ENCODE measurements at regions not wholly inside any gene's neighbourhood (a gene's known extent, or its start where the extent isn't known, plus 50 kb on each side); places are given as distances from the start of the nearest gene placed in this dataset.

DNA sequence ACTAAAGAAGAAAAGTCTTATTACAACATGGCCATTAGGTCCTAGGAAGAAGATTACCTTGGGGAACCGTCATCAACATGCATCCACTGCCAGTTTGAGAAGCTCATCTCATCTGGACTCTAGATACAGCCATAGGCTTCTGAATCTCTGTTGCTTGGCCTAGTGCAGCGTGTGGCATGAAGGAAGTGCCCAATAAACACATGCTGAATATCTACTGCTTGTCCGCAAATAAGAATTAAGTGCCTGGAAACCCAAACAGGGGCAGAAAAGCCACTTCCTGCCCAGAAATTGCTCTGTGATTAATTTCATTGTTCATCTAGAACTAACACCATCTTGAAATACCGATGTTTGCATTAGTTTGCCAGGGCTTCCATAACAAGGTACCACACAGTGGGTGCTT is 241.1 kb upstream of the KLF3 start:
- no peak for DNase-seq (ENCODE audit: low spot score)

DNA sequence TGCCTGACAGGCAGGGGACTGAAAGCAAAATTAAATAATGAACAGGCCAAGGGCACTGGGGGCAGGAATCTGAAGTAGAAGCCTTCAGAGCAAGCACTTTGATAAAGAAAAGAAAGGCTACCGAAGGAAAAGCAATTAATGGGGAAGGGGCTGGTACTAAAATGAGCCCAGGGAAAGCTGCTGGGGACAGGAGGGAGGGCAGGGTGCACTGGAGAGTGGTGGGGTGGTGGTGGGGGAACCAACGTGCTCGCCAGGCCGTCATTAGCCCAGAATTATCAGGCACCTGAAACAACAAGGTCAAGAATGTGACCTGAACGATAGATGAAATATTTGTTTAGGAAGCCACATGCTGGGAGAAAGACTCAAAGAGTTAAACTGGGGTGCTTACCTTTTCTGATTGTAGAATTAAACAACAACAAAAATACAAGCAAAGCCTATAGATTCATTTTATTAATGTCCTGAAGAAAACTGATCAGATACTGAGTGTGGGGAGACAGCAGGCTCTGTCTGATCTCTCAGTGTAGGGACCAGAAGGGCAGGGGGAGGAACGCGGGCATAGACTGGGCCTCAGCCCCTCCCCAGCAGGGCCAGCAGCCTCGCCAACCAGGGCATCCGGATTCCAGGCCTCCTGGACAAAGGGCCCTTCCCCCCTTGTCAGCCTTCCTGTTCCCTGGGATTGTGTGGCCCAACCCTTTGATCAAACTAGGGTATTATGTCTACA is 239.7 kb upstream of the KLF3 start:
- DNase-seq (ENCODE audit: low spot score) = no peak

DNA sequence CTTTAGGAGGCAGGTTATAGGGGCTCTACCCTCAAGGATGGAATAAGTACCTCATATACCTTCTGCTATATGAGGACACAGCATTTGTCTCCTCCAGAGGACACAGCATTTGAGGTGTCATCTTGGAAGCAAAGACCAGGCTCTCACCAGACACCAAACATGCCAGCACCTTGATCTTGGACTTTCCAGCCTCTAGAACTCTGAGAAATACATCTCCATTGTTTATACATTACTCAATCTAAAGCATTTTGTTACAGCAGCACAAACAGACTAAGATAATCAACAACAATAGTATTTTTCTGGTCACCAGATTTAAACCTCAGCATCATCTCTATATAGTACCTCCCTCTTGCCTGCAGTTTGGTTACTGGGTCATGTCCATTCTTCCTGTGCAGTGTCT is 237.5 kb upstream of the KLF3 start:
- no peak for DNase-seq (ENCODE audit: low spot score)

DNA sequence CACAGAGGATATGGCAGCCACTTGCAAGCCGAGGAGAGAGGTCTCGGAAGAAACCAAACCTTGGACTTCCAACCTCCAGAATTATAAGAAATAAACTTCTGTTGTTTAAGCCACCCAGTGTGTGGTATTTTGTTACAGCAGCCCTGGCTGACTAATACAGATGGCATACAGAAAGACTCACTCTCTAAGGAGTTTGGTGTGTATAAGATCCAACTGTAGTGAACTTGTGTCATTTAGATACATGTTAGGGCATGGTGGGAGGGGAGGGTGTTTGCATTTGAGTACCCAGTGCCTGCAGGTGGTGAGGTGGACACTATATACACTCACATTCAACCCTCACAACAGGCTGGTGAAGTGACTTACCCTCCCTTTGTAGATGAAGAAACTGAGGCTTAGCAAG is 233.2 kb upstream of the KLF3 start:
- DNase-seq (ENCODE audit: low spot score) = no peak

DNA sequence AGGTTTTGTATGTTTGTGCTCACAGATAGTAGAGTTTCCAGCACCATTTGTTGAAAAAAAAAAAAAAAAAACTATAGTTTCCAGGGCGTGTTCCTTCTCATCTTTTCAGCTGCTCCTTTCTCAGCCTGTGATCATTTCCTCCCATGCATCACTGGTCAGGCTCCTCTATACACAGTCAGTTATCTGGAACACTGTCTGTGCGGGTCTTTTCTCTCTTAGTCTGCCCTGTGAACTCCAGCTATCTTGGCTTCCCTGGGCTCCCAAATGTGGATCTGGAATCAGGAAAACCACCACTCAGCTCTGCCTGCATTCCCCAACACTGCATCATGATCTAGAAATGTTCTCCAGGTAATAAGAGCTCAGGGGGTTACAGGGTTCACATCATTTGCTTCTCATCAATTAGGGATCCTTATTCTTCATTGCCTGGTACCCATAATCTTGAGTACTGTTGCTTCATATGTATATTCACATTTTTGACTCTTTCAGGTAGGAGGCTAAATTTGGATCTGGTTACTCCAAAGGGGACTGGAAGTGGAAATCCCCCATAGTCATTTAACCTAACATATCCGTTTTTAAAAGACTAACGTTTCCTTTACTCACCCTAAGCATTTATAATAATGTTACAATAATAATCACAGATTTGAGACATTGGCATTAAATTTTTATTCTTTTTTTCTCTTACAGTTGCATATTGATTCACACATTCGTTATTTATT is 221.8 kb upstream of the KLF3 start:
- no peak for DNase-seq (ENCODE audit: low spot score)

DNA sequence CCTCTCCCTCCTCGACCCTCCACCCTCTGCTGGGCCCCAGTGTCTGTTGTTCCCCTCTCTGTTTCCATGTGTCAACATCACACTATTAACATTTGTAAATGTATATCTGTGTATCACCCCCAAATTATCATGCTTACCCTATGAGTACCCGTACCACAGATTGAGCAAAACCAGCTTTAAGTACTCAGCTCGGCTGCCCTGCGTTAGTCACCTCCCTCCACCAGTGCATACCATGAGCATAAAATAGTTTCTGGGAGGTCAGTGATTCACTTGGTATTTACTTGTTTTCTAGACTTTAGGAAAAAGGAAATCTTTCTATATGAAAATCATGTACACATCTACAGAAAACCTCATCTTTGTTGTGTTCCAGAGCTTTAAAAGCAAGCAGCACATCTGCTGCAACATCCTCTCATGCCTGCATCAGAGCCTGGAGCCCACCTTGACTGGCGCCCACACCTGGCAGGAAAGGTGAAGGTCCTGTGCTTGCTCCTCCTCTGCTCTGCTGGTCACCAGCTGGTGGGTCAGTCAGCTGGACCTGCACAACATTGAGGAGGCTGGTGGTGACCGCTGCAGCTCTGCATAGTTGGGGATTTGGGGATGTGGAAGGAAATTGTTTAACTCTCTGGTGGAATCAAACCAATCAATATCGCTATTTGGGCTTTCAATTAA is 214.4 kb upstream of the KLF3 start:
- no peak for DNase-seq (ENCODE audit: low spot score)

DNA sequence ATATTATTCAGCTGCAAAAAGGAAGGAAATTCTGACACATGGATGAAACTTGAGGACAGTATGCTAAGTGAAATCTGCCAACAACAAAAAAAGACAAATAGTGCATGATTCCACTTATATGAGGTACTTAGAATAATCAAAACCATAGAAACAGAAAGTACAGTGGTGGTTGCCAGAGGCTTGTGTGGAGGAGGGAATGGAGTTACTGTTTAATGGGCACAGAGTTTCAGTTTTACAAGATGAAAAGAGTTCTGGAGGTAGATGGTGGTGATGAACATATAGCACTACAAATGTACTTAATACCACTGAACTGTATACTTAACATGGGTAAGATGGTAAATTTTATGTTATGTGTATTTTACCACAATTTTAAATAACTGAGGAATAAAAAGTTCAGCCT is 212.0 kb upstream of the KLF3 start:
- no peak for DNase-seq (ENCODE audit: low spot score)

DNA sequence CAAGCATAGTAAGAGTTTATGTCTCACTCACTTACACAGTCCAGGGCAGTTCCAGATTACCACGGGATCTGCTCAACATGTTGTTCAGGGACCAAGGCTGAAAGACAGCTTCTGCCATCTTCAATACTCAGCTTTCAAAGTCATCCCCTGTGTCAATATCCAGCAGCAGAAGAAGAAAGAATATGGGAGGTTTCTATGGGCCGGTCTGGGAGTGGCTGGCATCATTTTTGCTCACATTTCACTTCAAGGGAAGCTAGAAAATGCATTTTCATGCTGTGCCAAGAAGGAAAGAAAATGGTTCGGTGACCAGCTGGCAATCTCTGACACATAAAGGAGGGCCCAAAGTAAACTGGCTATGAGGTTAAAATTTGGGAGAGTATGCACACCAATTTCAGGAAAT is 211.5 kb upstream of the KLF3 start:
- no peak for DNase-seq (ENCODE audit: low spot score)

DNA sequence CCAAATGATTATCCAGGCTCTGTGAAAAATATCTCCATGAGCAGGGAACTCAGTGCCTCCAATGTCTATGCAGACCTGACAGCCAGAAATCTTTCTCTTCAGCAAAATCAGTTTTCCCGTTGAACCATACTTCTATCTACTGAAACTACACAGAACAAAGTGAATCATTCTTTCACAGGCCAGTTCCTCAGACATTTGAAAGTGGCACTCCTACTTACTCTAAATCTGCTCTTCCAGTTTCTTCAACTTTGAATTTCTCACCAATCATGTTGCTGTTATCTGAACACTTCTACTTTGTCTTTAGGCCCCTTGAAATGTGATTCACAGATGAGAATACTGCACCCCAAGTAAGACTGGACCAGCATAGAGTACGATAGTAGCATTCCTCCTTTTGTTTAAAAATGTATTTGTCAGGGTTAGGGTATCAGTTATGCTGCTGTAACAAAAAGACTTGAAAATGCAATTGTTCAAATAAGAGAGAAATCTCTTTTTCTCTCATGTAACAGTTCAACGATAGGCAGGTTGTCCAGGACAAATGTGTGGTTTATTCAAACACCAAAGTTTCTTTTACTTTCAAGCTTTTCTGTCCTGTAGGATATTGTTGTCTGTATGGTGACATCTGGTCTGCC is 210.6 kb upstream of the KLF3 start:
- no peak for DNase-seq (ENCODE audit: low spot score)

DNA sequence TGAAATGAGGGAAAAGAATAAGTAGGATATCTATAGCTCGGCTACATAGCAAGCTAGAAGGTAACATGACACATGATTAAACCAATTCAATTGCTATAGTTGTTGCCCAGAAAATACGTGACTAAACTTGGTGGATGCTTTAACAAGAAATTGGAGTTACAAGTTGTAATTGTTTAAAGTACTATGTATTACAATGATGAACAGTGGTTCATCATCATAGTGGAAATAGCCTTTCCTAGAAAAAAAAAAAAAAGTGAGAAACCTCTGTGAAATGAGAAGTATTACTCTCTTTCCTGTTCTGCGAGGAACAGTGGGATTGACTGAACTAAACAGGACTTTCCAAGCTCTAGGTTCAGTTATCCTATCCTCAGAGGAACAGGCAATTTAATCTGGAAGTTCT is 209.7 kb upstream of the KLF3 start:
- DNase-seq (ENCODE audit: low spot score) = no peak

DNA sequence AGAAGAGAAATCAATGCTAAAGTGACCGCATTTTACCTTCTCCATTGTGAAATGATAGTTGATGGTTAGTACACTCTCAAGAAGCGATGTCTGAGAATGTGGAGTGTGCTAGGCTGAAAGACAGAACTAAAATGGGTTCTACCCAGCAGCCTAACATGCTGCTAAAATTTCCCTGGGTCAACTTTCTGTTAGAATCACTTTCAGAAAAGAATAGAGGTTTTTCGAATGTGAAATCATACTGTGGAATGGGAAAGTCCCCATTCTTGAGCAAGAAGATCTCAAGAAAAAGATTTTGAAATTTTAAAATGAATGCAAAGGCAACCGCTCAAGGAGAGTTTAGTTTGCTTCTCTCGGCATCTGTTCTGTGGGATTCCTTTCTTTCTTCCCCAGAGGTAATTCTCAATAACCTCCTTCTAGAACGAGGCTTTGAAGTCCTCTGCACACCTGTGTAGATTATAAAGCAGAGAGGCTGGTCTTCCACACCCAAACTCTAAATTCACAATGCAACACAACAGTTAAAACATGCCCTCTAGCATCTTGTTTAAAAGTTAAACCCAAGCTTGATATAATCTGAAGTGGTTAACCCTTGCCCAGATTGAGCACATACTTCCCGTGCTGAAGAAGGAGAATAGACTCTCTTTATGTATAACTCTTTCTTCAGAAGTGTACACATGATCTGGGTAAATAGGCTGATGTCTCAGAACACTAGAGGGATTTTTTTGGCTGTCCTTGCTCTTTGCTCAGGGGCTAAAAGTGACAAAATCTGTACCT is 208.7 kb upstream of the KLF3 start:
- no peak for DNase-seq (ENCODE audit: low spot score)

DNA sequence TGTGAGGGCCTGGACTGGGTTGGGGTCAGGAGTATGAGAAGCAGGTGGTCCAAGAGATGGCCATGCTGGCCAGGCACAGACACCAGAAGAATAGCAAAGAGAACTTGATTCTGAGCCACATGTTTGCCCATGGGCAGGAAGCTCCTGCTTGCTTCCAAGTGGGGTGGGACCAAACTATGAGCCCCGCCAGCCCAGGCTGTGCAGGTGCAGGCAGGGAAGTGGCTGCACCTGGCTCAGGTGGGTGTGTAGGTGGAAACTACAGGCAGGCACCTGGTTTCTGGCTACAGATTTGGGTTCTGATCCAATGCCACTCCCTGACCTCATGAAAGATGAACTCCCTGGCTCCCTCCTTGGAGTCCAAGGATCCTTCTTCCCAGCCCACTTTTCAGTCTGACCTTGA is 207.9 kb upstream of the KLF3 start:
- no peak for DNase-seq (ENCODE audit: low spot score)

DNA sequence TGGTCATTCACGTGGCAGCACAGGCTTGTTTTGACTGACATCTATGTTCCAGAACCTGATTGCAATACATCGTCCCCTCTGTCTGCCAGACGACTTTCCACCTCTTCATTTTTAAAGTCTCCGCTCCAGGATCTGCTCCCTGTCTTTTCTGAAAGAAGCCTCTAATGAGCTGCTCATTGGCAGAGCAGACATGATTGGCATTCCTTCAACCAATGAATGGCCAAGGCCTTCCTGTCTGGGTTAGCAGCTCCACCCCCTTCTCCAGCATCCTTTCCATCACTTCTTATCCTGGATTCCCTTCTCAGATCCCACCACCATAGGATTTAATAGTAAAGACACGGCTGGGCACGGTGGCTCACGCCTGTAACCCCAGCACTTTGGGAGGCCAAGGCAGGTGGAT is 202.7 kb upstream of the KLF3 start:
- DNase-seq (ENCODE audit: low spot score) = no peak

DNA sequence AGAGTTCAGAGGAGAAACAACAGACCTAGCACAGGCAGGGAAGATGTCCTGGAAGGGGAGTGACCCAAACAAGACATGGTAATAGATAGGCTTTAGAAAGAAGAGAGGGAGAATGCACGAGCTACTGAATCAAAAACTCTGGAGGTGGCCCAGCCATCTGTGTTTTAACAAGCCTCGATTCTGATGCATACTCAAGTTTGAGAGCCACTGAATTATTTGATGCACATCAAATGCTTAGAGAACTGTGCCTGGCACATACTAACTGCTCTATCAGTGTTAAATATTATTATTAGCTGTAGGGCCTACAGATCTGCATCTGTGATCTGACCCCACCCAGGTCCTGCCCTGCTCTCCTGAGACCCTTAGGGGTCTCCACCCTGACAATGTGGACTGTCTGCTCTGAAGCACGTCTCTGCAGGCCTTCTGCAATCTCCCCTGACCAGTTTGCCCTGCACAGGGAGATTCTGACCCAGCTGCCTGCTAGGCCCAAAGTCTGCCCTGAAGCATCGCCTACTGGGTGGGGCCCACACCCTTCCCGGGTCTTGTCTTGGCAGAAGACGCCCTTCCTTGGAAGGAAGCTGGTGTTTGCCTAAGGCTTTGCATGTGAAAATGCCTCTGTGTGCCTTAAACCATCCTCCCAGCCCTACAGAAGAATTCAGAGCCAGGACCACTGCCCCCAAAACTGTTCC is 201.5 kb upstream of the KLF3 start:
- DNase-seq (ENCODE audit: low spot score) = no peak

DNA sequence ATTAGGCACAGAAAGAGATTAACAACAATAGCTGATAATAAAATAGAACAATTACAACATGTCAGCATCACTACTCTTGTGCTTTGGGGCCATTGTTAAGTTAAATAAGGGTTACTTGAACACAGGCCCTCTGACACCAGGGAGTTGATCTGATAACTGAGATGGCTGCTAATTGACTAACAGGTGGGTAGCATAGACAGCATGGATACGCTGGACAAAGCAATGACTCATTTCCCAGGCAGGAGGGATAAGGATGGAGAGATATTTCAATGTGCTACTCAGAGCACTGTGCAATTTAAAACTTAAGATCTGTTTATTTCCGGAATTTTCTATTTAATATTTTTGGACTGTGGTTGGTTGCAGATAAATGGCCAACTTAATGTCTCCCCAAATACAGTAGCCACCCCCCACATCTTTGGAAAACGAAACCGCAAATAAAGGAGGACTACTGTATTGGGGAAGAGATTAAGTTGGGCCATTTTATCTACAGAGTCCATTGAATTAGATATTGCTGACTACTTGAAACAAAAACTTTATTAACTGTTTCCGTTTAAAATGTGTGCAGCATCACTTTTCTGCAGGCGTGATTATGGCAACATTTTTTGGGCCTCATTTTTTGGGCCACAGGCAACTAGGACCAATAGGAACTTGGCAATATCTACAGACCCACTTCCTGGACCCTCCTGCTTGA is 200.6 kb upstream of the KLF3 start:
- no peak for DNase-seq (ENCODE audit: low spot score)

DNA sequence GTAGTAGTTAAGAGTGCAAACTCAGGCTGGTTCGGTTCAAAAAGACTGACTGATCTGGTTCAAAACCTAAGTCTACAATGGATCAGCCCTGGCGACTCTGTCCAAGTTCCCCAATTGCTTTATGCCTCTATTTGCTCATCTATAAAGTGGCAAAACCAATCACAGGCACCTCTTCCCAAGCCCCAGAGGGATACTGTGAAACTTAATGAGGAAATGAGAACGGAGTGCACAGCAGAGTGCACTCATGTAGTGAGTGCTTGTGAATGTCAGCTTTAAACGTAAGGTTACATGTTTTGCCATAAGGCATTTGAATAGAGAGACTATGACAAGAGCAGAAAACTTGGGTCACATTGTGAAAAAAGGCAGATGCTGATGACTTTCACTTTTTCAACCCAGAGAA is 199.7 kb upstream of the KLF3 start:
- no peak for DNase-seq (ENCODE audit: low spot score)

DNA sequence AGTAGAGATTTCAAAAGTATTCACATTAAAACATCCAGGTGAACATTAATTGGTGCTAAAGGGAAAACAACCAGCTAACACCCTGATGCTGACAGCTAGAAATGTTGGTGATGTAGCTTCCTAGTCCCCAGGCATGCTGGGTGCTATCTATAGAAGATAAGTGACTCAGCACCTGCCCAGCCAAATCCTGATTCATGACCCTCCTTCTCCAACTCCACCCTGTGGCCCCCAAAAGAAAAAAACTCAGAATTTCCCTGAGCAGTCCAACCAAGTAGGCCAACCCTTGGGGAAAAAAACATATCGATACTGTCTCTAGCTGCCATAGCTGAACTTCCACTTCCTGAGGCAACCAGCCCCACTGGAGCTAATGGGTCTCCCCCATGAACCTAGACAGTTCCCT is 197.6 kb upstream of the KLF3 start:
- no peak for DNase-seq (ENCODE audit: low spot score)

DNA sequence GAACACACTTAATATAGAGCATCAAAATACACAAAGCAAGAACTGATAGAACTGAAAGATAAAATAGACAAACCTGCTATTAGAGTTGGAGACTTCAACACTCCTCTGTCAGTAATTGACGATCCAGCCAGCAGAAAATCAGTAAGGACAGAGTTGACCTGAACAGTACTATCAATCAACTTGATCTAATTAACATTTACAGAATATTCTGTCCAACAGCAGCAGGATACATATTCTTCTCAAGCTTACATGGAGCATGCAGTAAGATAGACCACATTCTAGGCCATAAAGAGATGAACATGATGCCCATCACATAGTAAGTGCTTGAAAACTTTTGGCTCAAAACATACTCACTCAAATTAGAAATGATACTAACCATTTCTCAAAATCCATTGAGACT is 196.7 kb upstream of the KLF3 start:
- DNase-seq (ENCODE audit: low spot score) = no peak

DNA sequence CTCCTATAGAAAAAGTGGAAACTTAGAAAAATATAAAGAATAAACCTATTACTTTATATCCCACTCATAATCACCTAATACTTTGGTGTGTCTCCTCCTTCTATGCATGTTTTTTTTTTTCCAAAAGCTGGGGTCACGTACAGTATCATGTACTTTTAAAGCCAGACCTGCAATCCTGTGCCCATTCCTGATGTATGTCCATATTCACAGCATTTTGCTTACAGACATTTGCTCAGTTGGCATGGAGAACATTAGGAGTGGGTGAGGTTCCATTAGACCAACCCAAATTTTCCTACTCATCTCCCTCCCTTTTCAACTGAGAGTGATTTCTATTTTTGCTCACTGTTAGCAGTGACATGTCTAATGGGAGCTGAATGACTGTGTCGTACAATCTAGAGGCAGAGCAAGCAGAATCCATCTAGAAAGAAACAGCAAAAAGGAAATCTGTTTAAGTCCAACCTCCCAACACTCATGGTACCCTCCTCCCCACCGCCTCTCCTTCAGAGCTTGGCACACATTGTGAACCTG is 195.6 kb upstream of the KLF3 start:
- no peak for DNase-seq (ENCODE audit: low spot score)

DNA sequence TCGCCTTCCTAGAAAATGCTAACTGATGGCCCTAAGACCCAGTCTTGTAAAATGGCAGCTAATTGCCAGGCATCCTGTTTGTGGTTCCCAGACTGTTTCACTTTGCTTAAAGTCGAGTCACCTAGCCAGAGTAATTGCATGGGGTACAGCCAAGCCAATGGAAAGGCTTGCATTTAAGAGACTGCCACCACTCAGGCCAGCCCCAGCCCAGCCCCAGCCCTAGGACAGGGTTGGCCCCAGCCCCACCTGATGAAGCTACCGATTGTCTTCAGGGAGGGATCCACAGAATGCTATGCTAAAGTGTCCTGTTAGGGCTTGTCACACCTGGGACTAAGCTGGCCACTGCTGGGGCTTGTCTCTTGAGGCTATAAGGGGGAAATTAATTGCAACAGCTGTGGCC is 194.6 kb upstream of the KLF3 start:
- no peak for DNase-seq (ENCODE audit: low spot score)

DNA sequence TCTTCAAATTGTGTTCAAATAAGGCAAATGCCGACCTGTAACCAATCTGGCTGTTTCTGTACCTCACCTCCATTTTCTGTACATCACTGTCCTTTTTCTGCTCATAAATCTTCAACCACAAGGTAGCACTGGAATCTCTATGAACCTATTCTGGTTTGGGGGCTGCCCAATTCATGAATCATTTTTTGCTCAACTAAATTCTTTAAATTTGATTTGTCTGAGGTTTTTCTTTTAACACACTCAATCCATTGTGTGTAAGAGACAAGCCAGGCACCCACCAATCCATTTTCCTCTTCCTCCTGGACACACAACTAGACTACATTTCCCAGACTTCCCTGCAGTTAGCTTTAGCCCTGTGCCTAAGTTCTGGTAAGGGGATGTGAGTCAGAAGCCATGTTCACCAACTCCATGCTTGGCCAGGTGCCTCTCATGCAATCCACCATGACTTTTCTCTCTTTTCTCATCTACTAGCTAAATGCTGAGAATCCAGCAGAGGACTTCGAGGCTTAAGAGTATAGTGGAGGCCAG is 193.2 kb upstream of the KLF3 start:
- DNase-seq (ENCODE audit: low spot score) = no peak

Data from germinal center (tissue), 1 donor.